HG03064 (cell line): ENCODE measurements at regions not wholly inside any gene's neighbourhood (a gene's known extent, or its start where the extent isn't known, plus 50 kb on each side); places are given as distances from the start of the nearest gene placed in this dataset.

Experiments
- ATAC-seq: cut with Tn5 transposase; IDR thresholded peaks from one replicate; pipeline ENCODE4 v1.9.1; 2021; ENCODE audit warnings: low read depth; ENCODE audit not compliant: unreplicated experiment

DNA sequence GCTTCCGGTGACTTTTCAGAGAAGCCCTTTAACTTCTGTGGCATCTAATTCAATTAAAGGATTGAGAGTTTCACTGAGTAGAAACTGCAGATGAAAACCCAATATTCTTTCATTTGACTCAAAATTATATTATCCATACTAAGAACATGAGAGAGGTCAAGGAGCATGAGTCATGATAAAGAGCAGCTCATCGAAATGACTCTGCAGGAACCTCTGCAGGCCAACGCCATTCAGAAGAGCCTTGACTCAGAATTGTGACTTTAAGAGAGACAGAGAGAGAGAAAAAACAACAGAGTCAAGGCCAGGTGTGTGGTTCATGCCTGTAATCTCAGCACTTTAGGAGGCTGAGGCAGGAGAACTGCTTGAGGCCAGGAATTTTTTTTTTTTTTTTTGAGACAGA lies 417.2 kb upstream of the XYLT1 start:
- no peak for ATAC-seq

DNA sequence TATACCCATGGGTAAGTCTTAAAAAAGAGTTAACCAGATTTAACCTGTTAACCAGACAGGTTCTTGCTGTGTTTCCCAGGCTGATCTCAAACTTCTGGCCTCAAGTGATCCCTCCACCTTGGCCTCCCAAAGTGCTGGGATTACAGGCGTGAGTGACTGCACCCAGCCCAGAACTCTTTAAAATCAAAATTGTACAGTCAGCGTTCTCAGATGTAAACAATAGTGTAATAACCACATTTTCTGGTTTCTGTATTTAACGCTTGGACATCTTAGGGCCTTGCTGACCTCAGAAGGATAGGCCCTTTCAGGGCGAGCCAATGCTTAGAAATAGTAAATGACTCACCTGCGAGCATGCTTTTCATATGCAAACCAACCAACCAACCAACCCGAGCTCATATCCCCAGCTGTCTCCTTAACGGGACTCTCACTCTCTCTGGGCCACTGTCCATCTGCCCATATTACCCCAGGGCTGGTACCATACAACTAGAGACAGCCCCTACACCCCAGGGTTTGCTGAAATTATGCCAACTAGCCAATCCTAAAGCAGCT lies 415.0 kb upstream of the XYLT1 start:
- ATAC-seq = no peak

- no peak for ATAC-seq
Observed at GRCh38 chr16:17877821-17878360, 407.1 kb upstream of the XYLT1 start.

DNA sequence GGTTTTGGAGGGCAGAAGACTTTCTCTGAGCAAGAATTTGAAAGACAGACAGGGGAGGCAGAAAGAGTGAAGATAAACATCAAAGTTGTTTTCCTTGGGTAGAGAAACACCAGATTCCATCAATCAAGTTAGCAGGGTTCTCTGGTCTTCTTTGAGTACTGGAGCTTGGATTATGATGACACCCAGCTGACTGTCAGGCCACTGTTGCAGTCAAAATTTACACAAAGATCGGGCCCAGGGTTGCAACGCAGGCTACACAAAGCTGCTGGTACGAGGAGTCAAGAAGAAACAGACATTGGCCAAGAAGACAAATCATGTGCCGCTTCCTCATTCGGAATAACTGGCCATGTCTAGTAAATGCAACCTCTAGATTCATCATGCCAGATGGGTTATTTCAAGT lies 396.2 kb upstream of the XYLT1 start:
- no peak for ATAC-seq

GRCh38 chr16:17861981-17862479 lies 391.3 kb upstream of the XYLT1 start:
- no peak for ATAC-seq

DNA sequence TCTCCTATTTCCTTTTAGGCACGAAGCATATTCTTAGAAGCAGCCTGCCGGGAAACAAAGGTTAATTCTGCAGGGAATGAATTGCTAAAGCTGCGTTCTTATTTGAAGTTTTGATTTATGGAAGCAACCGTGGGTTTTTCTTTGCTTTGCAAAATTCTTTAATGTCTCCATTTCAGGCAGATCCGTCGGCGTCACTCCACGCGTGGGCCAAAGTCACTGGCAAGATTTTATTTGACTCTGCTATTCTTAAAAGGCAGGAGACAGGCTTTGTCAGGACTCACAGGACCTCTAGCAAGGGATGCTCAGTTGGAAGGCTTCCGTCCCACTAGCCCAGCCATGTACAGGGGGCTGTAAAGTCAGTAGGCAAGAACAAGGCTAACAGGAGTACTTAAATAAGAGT lies 387.3 kb upstream of the XYLT1 start:
- ATAC-seq = no peak

DNA sequence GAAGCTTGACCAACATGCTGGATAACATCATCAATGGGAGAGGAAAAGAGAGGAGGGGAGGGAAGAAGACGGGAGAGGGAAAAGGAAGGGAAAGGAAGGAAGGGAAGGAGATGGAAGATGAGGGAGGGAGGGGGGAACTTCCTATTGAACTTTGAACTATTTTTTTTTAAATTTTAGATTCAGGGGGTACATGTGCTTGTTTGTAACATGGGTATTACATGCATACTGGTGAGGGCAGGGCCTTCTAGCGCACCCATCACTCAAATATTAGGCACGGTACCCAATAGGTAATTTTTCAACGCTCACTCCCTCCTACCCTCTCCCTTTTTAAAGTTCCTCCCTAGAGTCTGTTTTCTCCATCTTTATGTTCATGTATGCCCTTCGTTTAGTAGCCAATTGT lies 383.2 kb upstream of the XYLT1 start:
- ATAC-seq = no peak

DNA sequence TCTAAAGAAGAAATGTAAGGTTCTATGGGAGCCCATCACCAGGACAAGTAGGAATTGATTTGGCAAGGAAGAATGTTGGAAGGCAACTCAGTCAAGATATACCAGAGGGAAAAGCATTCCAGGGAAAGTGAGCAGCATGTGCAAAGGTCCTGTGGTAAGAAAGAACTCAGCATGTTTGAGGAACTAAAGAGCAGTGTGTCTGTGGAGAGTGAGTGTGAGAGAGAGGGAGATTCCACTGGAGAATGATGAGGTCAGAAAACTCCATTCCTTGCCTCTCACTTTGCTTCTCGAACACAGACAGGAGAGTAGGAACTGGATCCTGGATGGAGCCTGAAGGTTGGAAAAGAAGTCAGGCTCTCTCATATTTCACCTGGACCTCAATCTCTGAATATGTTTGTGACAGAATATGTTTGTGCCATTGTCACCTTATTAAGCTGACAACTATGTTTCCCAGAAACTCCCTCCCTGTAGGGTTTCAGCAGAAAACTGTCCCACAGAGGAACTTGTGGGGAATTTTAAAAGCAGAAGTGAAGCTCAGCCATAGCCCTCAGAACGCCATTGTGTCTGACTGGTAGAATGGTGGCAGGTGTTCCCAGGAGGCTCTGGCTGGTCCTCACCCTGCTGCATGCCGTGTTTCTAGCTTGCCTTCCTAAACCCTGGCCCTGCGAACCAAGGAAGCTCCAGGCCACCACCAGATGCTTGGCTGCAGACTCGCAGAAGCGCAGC lies 382.4 kb upstream of the XYLT1 start:
- no peak for ATAC-seq

- ATAC-seq = no peak
Observed at GRCh38 chr16:17850581-17851250, 380.0 kb upstream of the XYLT1 start.

- ATAC-seq = no peak
Observed at GRCh38 chr16:17847234-17847795, 376.6 kb upstream of the XYLT1 start.

DNA sequence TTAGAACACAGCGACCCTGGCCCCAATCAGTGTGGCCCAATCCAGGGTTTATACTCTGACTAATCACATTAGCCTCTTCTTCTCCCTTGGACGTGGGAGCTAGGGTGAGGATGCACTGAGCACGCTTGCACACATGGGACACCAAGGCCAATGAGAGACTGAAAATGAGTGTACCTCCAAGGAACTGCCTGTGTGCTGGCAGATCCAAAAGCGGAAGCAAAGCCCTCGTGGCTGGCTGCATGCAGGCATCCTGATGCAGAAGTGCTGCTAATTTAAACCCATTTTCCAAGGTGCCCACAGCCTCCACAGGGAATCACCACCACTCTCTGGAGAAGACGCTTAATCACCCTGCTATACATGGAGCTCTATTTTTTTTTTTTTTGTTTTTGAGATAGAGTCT lies 375.3 kb upstream of the XYLT1 start:
- ATAC-seq = no peak

DNA sequence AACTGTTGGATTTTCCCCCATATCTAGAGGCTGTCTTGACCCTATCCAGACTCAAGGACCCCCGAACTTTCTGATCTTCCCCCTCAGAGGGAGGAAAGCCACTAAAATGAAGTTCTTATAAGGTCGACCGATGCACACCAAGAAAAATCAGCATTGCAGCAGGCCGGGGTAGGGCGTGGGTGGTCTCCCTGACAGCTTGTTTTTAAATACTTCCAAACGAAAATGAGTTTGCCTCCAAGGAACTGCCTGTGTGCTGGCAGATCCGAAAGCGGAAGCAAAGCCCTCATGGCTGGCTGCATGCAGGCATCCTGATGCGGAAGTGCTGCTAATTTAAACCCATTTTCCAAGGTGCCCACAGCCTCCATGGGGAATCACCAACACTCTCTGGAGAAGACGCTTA lies 374.3 kb upstream of the XYLT1 start:
- no peak for ATAC-seq

GRCh38 chr16:17843905-17844304 lies 373.1 kb upstream of the XYLT1 start:
- no peak for ATAC-seq

DNA sequence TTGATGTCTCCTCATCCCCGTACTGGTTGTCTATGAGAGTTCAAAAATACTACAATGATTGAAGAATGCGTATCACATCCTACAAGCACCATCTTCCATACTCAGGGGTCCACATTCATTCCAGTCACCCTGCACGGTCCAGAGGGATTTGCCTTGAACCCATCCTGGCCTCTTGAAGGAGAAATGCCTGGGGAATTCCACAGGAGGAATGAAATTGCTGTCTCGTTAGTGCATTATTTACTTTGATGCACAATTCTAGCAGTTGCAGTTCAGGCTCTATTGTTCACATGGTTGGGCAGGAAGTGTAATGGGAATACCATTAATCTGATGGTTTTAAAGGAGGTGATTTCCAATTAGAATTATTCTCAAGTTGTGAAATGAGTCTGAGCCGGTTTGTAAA lies 369.1 kb upstream of the XYLT1 start:
- no peak for ATAC-seq

DNA sequence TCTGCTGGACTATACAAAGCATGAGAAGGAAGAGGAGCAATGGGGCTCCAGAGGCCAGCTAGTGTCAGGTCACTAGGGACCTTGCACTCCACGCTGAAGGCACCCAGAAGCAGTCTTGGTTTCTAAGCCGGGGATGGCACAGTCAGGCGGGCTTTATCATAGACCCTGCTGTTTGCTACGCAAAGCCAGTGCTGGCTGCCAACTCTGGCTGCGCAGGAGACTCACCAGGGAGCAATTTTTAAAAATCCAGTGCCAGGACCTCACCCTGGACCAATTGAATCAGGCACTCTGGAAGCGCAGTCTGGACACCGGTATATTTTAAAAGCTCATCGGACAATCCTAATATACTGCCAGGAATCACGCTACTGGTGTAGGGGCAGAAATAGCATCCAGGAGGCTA lies 368.5 kb upstream of the XYLT1 start:
- no peak for ATAC-seq

DNA sequence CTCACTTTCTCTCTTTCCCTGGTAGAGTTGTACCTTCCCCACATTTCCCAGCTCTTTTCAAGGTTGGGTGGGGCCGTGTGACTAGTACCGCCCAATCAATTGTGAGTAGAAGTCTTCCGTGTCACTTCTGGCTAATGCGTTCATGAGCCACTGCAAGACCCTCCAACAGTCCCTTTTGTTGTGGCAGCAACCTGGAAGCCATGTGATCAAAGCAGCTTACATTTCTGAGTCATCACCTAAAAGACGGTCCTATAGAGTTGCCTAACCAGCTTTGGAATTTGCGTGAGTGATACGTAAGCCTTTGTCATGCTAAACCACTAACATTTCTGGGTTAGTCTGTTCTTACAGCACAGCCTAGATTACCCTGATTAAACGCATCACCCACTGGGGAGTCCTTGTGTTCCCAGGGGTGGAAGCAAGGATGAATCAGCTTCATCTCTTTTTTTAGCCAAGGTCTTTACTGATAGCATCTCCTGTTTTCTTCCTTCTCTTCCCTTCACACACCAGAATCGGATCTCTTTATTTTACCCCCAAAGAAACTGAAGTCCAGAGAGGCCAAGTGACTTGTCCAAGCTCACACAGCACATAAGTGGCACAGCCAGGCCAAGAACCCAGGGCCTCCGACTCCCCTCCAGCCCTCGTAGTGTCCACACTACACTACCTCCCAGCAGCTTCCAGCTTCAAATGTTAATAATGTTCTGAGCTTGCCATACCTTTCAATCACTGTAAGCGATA lies 366.3 kb upstream of the XYLT1 start:
- ATAC-seq = no peak

GRCh38 chr16:17835118-17835876 lies 364.5 kb upstream of the XYLT1 start:
- ATAC-seq = no peak

DNA sequence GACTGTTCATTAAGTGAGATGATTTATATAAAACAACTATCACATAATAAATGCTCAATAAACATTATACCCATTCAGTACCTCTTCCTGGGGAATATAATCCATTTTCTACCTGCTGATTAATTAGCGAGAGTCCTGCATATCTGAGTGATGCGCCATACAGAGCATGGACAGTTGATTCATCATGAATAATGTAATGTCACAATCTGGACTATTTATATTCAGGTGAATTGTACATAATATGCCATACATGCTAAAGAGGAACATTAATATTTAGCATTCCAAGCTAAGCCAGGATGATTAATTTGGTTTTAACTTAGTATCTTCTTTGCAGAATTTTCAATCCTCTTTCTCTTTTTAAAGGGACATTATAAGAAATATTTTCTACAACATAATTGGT lies 362.0 kb upstream of the XYLT1 start:
- no peak for ATAC-seq

DNA sequence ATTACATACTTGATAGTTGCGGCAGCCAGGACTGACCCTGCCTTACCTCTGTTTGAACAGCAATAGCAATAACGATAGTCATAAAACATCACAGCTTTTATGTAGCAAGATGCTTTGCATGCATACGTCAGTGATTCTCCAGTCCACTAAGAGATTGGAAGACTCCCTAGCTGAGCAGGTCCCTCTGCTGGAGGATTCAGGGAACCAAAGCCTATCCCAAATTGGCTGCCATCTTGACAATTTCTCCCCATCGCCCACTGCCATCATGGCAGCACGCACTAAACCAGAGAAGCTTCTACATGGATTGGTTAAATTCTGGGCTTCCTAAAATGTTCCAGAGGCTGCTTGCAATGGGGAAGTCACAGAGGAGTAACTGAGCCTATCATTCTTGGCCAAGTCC lies 360.6 kb upstream of the XYLT1 start:
- ATAC-seq = no peak

DNA sequence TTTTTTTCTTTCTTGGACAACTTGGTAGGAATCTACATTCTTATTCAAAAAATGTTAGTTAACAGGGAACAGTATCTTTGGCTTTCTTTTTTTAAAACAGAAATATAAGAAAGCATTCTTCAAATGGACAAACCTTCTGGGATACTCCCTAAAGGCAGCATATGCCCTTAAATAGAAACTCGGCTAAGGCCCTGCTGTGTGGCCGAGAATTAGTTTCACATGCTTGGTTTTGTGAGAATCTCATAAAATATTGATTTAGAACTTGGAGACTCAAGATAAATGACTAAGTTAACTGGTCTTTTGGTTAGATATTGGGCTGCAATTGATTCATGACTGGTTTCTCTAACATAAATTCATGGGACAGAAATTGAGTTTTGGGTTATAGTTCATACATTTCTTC lies 359.9 kb upstream of the XYLT1 start:
- ATAC-seq = no peak
